ENCODE measurements at regions not wholly inside any gene's neighbourhood (a gene's known extent, or its start where the extent isn't known, plus 50 kb on each side); places are given as distances from the start of the nearest gene placed in this dataset.

DNA sequence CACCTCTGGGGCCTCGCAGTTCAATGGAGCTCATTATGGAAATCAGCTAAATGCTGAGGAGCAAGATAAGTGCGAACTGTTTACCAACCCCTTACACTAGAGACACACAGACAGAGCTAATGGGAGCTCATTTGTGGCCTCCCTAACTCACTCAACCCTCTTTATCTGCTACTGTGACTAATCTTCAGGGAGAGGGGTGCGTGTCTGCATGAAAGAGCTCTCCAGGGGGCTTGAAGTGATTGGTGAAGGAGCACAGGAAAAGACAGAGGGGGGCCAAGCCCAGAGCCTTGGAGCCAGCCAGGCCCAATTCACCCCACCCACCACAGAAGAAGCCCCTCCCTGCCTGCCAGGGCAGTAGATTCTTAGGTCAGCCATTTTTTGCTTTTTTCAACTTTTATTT lies 466.8 kb upstream of the BRINP1 start:
- TF ChIP-seq, protein P1, sequence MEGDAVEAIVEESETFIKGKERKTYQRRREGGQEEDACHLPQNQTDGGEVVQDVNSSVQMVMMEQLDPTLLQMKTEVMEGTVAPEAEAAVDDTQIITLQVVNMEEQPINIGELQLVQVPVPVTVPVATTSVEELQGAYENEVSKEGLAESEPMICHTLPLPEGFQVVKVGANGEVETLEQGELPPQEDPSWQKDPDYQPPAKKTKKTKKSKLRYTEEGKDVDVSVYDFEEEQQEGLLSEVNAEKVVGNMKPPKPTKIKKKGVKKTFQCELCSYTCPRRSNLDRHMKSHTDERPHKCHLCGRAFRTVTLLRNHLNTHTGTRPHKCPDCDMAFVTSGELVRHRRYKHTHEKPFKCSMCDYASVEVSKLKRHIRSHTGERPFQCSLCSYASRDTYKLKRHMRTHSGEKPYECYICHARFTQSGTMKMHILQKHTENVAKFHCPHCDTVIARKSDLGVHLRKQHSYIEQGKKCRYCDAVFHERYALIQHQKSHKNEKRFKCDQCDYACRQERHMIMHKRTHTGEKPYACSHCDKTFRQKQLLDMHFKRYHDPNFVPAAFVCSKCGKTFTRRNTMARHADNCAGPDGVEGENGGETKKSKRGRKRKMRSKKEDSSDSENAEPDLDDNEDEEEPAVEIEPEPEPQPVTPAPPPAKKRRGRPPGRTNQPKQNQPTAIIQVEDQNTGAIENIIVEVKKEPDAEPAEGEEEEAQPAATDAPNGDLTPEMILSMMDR (IDR thresholded peaks at IDR 0.05), result no peak
- TF ChIP-seq POLR2A (IDR thresholded peaks at IDR 0.05), result no peak

Measured in uterus (tissue), 2 donors.